Colonic mucosa (tissue), 4 donors: ENCODE measurements at regions not wholly inside any gene's neighbourhood (a gene's known extent, or its start where the extent isn't known, plus 50 kb on each side); places are given as distances from the start of the nearest gene placed in this dataset.

Source experiments
- DNase-seq: peaks from one replicate; pipeline ENCODE4 v3.0.0-alpha.2; 2020
- H3K27ac ChIP-seq: fragments of 200-600 bp; one replicate; pipeline ENCODE4 v1.8.0; 2021
- H3K27me3 ChIP-seq: fragments of 200-600 bp; one replicate; pipeline ENCODE4 v1.8.0; 2021
- H3K36me3 ChIP-seq: fragments of 200-600 bp; one replicate; pipeline ENCODE4 v1.8.0; 2021
- H3K4me1 ChIP-seq: fragments of 200-600 bp; one replicate; pipeline ENCODE4 v1.8.0; 2021; ENCODE audit warnings: mild to moderate bottlenecking
- H3K4me3 ChIP-seq: fragments of 200-600 bp; one replicate; pipeline ENCODE4 v1.8.0; 2021
- H3K9ac ChIP-seq, 2 donors: one replicate each; pipeline ENCODE4 v1.7.0; 2013; ENCODE audit warnings: control low read depth in 2 of 2, low read depth in 2 of 2, low read length in 2 of 2
- H3K9me3 ChIP-seq: fragments of 200-600 bp; one replicate; pipeline ENCODE4 v1.8.0; 2021
- intact Hi-C: fragments of 100-400 bp; cut with DNase I; formaldehyde crosslinking; loops from one replicate; pipeline ENCODE4 v1.14.1; 2022
- TF ChIP-seq, protein P1 (sequence below): fragments of 200-600 bp; IDR thresholded peaks from one replicate; pipeline ENCODE4 v1.8.0; 2022; ENCODE audit warnings: antibody characterized with exemption, mild to moderate bottlenecking
- donor health status: healthy.
- donor health status: DM: no; HTN: no; CAD: no.
- donor health status: DM: no; HTN: no; CAD: no.

GRCh38 chr18:47558110-47558750 is 306.8 kb upstream of the SKOR2 start:
- no peak overlapping the region for H3K27ac ChIP-seq
- DNase-seq, result no peak
- TF ChIP-seq, protein P1, sequence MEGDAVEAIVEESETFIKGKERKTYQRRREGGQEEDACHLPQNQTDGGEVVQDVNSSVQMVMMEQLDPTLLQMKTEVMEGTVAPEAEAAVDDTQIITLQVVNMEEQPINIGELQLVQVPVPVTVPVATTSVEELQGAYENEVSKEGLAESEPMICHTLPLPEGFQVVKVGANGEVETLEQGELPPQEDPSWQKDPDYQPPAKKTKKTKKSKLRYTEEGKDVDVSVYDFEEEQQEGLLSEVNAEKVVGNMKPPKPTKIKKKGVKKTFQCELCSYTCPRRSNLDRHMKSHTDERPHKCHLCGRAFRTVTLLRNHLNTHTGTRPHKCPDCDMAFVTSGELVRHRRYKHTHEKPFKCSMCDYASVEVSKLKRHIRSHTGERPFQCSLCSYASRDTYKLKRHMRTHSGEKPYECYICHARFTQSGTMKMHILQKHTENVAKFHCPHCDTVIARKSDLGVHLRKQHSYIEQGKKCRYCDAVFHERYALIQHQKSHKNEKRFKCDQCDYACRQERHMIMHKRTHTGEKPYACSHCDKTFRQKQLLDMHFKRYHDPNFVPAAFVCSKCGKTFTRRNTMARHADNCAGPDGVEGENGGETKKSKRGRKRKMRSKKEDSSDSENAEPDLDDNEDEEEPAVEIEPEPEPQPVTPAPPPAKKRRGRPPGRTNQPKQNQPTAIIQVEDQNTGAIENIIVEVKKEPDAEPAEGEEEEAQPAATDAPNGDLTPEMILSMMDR, result no peak
- intact Hi-C loops, result no loop called here
- no peak overlapping the region for H3K4me3 ChIP-seq
- no peaks in the 10 kb centered on the region for H3K4me1 ChIP-seq
- H3K9me3 ChIP-seq, result no peaks in the 10 kb centered on the region
- no peaks in the 10 kb centered on the region for H3K27me3 ChIP-seq
- H3K36me3 ChIP-seq, result no peaks in the 10 kb centered on the region
- H3K9ac ChIP-seq, result no peak overlapping the region

- Histone ChIP-seq H3K36me3 (no peaks in the 10 kb centered on the region), H3K4me3 (no peak overlapping the region), H3K4me1 (no peaks in the 10 kb centered on the region), H3K9me3 (no peaks in the 10 kb centered on the region), H3K27me3 (no peaks in the 10 kb centered on the region), H3K9ac (no peak overlapping the region), H3K27ac (no peak overlapping the region)
- intact Hi-C loops, result no loop called here
- TF ChIP-seq, protein P1, result no peak
- DNase-seq, result no peak
Observed at GRCh38 chr18:47557160-47557559, 305.7 kb upstream of the SKOR2 start.

DNA sequence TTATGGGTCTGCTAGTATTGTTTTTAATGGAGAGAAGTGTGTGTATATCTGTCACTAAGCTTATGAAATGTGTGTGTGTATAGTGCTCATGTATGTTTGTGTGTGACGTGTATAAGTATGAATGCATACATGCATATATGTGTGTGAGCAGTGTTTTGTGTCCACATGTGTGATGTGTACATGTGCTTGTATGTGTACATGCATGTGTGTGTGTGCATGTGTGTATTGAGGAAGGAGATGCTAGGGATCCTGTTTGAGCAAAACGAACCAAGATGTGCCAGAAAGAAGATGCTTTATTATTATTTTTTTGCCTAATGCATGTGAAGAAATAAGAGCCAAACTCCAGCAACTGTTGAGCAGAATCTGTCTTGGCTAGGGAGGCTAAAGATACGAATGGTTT is 301.3 kb upstream of the SKOR2 start:
- no peaks in the 10 kb centered on the region for H3K27me3 ChIP-seq
- no peaks in the 10 kb centered on the region for H3K36me3 ChIP-seq
- TF ChIP-seq, protein P1, result no peak
- H3K27ac ChIP-seq, result no peak overlapping the region
- H3K9ac ChIP-seq, result no peak overlapping the region
- H3K4me1 ChIP-seq, result no peaks in the 10 kb centered on the region
- intact Hi-C loops, result no loop called here
- no peaks in the 10 kb centered on the region for H3K9me3 ChIP-seq
- no peak for DNase-seq
- H3K4me3 ChIP-seq, result no peak overlapping the region

GRCh38 chr18:47550611-47551010 is 299.2 kb upstream of the SKOR2 start:
- Histone ChIP-seq H3K36me3 (no peaks in the 10 kb centered on the region), H3K27ac (no peak overlapping the region), H3K9me3 (no peaks in the 10 kb centered on the region), H3K27me3 (no peaks in the 10 kb centered on the region), H3K4me3 (no peak overlapping the region), H3K4me1 (no peaks in the 10 kb centered on the region), H3K9ac (no peak overlapping the region)
- DNase-seq, result no peak
- TF ChIP-seq, protein P1, result no peak
- intact Hi-C loops, result no loop called here

DNA sequence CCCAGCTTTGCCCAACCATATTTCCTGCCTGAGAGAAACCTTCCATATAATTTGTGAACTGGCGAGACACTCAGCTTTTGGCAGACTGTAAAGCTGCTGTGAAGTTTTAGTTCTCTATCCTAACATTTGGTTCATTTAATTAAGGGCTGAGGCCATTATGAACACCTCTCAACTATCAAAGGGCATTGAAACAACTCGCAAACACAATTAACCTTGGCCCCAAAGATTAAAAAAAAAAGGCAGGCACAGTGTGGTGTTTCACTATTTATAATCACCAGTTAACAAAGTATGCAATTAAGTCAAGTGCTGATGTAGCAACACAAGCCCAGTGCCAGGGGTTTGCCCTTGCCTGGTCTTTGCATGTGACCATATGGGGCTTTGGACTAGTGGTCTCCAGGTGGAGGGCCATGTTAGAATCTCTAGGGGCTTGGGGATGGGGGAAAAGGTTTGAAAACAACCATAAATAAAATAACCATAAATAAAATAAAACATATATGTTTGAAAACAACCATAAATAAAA is 297.6 kb upstream of the SKOR2 start:
- intact Hi-C loops, result no loop called here
- Histone ChIP-seq H3K9me3 (no peaks in the 10 kb centered on the region), H3K4me3 (no peak overlapping the region), H3K9ac (no peak overlapping the region), H3K27ac (no peak overlapping the region), H3K27me3 (no peaks in the 10 kb centered on the region), H3K36me3 (no peaks in the 10 kb centered on the region), H3K4me1 (no peaks in the 10 kb centered on the region)
- no peak for DNase-seq
- TF ChIP-seq, protein P1, result no peak
